ENCODE measurements at regions not wholly inside any gene's neighbourhood (a gene's known extent, or its start where the extent isn't known, plus 50 kb on each side); places are given as distances from the start of the nearest gene placed in this dataset.

DNA sequence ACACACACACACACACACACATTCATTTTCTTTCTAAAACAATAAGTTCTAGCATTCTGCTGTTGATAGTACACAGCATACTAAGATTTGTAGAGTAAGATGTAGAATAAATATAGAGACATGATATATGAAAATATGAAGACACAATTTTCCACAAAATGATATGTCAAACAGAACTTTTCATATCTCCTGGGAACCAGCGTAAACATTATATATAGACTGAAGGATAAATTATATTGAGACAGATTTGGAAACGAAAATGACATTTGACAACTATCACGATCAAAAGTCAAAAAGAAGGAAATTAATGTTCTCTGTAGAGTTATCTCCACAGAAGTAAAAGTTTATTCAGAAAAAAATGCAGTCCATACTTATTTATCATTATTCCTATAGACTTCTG is 1605.7 kb upstream of the SLC10A2 start:
- no peaks in the 10 kb centered on the region for H3K4me1 ChIP-seq (ENCODE audit: control insufficient read depth in 1 of 2, insufficient read depth in 1 of 2, low read depth in 1 of 2, low read length in 1 of 2)
- H3K9me3 ChIP-seq, result no peaks in the 10 kb centered on the region
- H3K27me3 ChIP-seq, result no peaks in the 10 kb centered on the region
- no peak overlapping the region for H3K4me3 ChIP-seq (ENCODE audit: low read depth in 1 of 2, low read length in 1 of 2)
- no peak overlapping the region for H3K27ac ChIP-seq
- TF ChIP-seq, protein P1, sequence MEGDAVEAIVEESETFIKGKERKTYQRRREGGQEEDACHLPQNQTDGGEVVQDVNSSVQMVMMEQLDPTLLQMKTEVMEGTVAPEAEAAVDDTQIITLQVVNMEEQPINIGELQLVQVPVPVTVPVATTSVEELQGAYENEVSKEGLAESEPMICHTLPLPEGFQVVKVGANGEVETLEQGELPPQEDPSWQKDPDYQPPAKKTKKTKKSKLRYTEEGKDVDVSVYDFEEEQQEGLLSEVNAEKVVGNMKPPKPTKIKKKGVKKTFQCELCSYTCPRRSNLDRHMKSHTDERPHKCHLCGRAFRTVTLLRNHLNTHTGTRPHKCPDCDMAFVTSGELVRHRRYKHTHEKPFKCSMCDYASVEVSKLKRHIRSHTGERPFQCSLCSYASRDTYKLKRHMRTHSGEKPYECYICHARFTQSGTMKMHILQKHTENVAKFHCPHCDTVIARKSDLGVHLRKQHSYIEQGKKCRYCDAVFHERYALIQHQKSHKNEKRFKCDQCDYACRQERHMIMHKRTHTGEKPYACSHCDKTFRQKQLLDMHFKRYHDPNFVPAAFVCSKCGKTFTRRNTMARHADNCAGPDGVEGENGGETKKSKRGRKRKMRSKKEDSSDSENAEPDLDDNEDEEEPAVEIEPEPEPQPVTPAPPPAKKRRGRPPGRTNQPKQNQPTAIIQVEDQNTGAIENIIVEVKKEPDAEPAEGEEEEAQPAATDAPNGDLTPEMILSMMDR (IDR thresholded peaks at IDR 0.05), result no peak
- no peaks in the 10 kb centered on the region for H3K36me3 ChIP-seq

DNA sequence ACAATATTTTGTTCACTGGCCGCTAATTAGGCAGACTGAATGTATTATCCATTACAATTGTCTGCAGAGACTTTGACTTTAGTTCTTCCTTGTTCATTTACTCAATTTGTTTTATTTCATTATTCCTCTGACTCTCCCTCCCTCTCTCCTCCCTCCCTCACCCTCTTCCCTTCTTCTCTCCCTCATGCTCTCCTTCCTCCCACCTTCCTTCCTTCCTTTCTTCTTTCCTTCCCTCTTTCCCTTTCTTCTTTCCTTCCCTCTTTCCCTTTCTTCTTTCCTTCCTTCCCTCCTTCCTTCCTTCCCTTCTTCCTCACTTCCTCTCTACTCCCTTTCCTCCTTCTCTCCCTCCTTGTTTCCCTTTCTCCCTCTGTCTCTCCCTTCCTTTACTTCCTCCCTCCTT is 1591.0 kb upstream of the SLC10A2 start:
- TF ChIP-seq, protein P1 (IDR thresholded peaks at IDR 0.05), result no peak
- Histone ChIP-seq H3K9me3 (no peaks in the 10 kb centered on the region), H3K36me3 (no peaks in the 10 kb centered on the region), H3K4me3 (ENCODE audit: low read depth in 1 of 2, low read length in 1 of 2) (no peak overlapping the region), H3K27me3 (no peaks in the 10 kb centered on the region), H3K4me1 (ENCODE audit: control insufficient read depth in 1 of 2, insufficient read depth in 1 of 2, low read depth in 1 of 2, low read length in 1 of 2) (no peaks in the 10 kb centered on the region), H3K27ac (no peak overlapping the region)

DNA sequence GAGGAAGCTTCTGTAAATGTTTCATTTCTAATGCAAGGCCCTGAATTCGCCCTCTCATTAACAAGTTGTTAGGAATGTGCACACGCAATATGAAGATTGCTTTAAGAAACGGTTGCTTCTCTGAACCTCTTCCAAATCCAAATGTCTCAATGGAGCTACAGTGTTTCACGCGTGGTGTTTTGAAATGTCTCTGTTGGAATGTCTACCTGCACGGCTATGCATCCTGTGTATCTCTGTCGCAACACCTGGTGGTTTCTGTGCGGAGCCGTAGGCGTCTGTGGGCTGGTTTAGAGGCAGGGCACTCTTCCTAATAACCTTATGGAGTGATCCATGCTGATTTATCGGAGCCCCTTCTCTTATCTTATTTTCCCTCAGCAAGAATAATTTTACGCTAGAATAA is 1584.2 kb upstream of the SLC10A2 start:
- H3K27me3 ChIP-seq, result no peaks in the 10 kb centered on the region
- H3K9me3 ChIP-seq, result no peaks in the 10 kb centered on the region
- H3K4me1 ChIP-seq (ENCODE audit: control insufficient read depth in 1 of 2, insufficient read depth in 1 of 2, low read depth in 1 of 2, low read length in 1 of 2), result no peaks in the 10 kb centered on the region
- no peak overlapping the region for H3K4me3 ChIP-seq (ENCODE audit: low read depth in 1 of 2, low read length in 1 of 2)
- no peaks in the 10 kb centered on the region for H3K36me3 ChIP-seq
- H3K27ac ChIP-seq, result no peak overlapping the region
- TF ChIP-seq, protein P1 (IDR thresholded peaks at IDR 0.05), result no peak

DNA sequence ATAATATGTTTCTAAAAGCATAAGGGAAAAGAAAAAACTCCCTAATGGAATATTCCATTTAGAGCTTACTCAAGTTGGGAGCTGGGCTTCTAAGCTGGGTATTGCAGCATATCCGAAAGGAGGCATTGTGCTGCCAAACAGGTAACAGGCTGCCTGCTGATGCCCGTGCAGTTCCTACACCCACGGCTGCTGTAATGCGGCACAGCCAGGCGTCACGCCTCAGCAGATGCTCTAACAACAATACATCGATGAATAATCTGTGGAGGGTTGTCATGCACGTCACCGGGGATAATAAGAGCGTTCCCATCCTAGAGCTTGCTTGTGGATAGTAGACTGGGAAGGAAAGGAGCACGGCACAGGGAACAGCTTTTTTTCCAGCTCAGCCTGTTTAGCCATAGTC is 1582.1 kb upstream of the SLC10A2 start:
- H3K4me1 ChIP-seq (ENCODE audit: control insufficient read depth in 1 of 2, insufficient read depth in 1 of 2, low read depth in 1 of 2, low read length in 1 of 2), result no peaks in the 10 kb centered on the region
- no peaks in the 10 kb centered on the region for H3K36me3 ChIP-seq
- H3K4me3 ChIP-seq (ENCODE audit: low read depth in 1 of 2, low read length in 1 of 2), result no peak overlapping the region
- no peaks in the 10 kb centered on the region for H3K9me3 ChIP-seq
- TF ChIP-seq, protein P1 (IDR thresholded peaks at IDR 0.05), result no peak
- H3K27me3 ChIP-seq, result no peaks in the 10 kb centered on the region
- no peak overlapping the region for H3K27ac ChIP-seq

DNA sequence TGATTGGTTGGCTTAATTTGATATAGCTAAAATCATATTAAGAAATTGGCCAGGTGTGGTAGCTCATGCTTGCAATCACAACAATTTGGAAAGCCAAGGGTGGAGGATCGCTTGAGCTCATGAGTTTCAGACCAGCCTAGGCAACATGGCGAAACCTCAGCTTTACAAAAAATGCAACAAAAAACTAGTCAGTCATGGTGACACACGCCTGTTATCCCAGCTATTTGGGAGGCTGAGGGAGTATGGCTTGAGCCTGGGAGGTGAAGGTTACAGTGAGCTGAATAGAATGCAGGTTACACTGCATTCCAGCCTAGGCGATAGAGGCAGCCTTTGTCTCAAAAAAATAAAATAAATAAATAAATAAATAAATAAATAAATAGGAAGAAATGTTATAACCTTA is 1579.6 kb upstream of the SLC10A2 start:
- no peak overlapping the region for H3K27ac ChIP-seq
- H3K9me3 ChIP-seq, result no peaks in the 10 kb centered on the region
- no peak overlapping the region for H3K4me3 ChIP-seq (ENCODE audit: low read depth in 1 of 2, low read length in 1 of 2)
- H3K4me1 ChIP-seq (ENCODE audit: control insufficient read depth in 1 of 2, insufficient read depth in 1 of 2, low read depth in 1 of 2, low read length in 1 of 2), result no peaks in the 10 kb centered on the region
- H3K36me3 ChIP-seq, result no peaks in the 10 kb centered on the region
- TF ChIP-seq, protein P1 (IDR thresholded peaks at IDR 0.05), result no peak
- no peaks in the 10 kb centered on the region for H3K27me3 ChIP-seq

DNA sequence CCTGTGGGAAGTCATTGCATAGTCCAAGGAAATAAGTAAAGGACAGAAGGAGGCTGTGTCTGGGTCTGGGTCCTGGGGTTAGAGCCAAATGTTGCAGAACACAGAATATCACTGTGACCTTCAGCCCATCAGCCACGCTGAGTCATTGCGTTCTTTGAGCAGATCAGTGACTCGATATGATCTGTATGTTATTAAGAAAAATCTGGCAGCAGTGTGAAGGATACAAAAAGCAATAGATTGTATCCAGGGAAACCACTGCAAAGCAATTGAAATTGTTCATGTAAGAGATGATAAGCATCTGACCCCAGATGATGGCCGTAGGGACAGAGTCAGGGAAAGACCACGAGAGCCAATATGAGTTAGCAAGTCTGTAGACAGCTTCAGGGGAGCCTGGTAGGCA is 1575.1 kb upstream of the SLC10A2 start:
- Histone ChIP-seq H3K4me3 (ENCODE audit: low read depth in 1 of 2, low read length in 1 of 2) (no peak overlapping the region), H3K27ac (no peak overlapping the region), H3K27me3 (no peaks in the 10 kb centered on the region), H3K36me3 (no peaks in the 10 kb centered on the region), H3K9me3 (no peaks in the 10 kb centered on the region), H3K4me1 (ENCODE audit: control insufficient read depth in 1 of 2, insufficient read depth in 1 of 2, low read depth in 1 of 2, low read length in 1 of 2) (no peaks in the 10 kb centered on the region)
- TF ChIP-seq, protein P1 (IDR thresholded peaks at IDR 0.05), result no peak

Measured in neutrophil (primary cell).